Prostate gland (tissue), 2 donors: ENCODE measurements at regions not wholly inside any gene's neighbourhood (a gene's known extent, or its start where the extent isn't known, plus 50 kb on each side); places are given as distances from the start of the nearest gene placed in this dataset.
"Not testable (repeated sequence)": the region's sequence is repeated elsewhere in the genome, so short reads cannot be mapped to it uniquely, and the experiment has no call there.

Experiments used
- DNase-seq: peaks from one replicate; pipeline ENCODE4 v3.0.0-alpha.2; 2019; ENCODE audit warnings: low spot score
- H3K27ac ChIP-seq, 2 donors: fragments of 200-600 bp; sonication (generic); 2 replicates each; pipeline ENCODE4 v1.5.1; 2017 to 2019
- H3K27me3 ChIP-seq: fragments of 200-600 bp; sonication (generic); replicated peaks from 2 replicates; pipeline ENCODE4 v1.5.1; 2019; ENCODE audit not compliant: insufficient read depth
- H3K36me3 ChIP-seq, 2 donors: fragments of 200-600 bp; sonication (generic); 1 replicate in 1 of 2; 2 replicates in 1 of 2; pipeline versions ENCODE4 v1.5.1 to v1.8.1; 2017 to 2019
- H3K4me1 ChIP-seq: fragments of 200-600 bp; sonication (generic); replicated peaks from 2 replicates; pipeline ENCODE4 v1.5.1; 2019
- H3K4me3 ChIP-seq, 2 donors: fragments of 200-600 bp; sonication (generic); 2 replicates each; pipeline ENCODE4 v1.5.1; 2017 to 2019
- H3K9me3 ChIP-seq: fragments of 200-600 bp; sonication (generic); 2 replicates; pipeline ENCODE4 v1.5.1; 2017
- POLR2A ChIP-seq: fragments of 450-650 bp; IDR thresholded peaks from one replicate; pipeline ENCODE4 v1.6.1; 2016; ENCODE audit warnings: antibody characterized with exemption, mild to moderate bottlenecking
- POLR2AphosphoS5 ChIP-seq: sonication (generic); formaldehyde crosslinking; IDR thresholded peaks from one replicate; pipeline ENCODE4 v1.6.1; 2017; ENCODE audit warnings: antibody characterized with exemption
- WGBS: methylation state at CpG from one replicate; pipeline ENCODE4 v1.1.5; 2018; 5-methylcytosine and 5-hydroxymethylcytosine counted together
- intact Hi-C: fragments of 100-400 bp; cut with DNase I; formaldehyde crosslinking; loops from one replicate; pipeline ENCODE4 v1.14.2; 2022
- TF ChIP-seq, protein P1 (sequence below), 4 experiments: fragments of 200-600 bp in 2 of 4; fragments of 450-650 bp in 2 of 4; sonication (generic) in 2 of 4; IDR thresholded peaks; 1 replicate in 3 of 4; 2 replicates in 1 of 4; pipeline ENCODE4 v1.5.1; 2016 to 2019; ENCODE audit warnings: antibody characterized with exemption in 4 of 4, mild to moderate bottlenecking in 2 of 4, moderate library complexity in 2 of 4

DNA sequence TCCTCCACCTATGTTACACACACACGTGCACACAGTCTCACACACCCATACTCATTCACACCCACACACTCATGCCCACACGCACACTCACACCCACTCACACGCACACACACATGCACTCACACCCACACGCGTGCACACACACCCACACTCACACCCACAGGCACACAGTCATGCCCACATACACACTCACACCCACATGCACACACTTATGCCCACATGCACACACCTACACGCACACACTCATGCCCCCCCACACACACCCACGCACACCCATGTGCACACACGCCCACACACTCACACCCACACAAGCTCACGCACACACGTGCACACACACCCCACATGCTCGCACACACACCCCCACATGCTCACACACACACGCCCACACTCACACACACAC, 140.0 kb downstream of the F11 start:
- Histone ChIP-seq H3K4me1 (no peaks in the 10 kb centered on the region), H3K9me3 (no peaks in the 10 kb centered on the region), H3K4me3 (no peak overlapping the region), H3K36me3 (no peaks in the 10 kb centered on the region), H3K27ac (no peak overlapping the region), H3K27me3 (no peaks in the 10 kb centered on the region)
- no peak for DNase-seq
- intact Hi-C loops: no loop called here
- TF ChIP-seq POLR2A: no peak
- no peak for TF ChIP-seq POLR2AphosphoS5
- TF ChIP-seq, protein P1, sequence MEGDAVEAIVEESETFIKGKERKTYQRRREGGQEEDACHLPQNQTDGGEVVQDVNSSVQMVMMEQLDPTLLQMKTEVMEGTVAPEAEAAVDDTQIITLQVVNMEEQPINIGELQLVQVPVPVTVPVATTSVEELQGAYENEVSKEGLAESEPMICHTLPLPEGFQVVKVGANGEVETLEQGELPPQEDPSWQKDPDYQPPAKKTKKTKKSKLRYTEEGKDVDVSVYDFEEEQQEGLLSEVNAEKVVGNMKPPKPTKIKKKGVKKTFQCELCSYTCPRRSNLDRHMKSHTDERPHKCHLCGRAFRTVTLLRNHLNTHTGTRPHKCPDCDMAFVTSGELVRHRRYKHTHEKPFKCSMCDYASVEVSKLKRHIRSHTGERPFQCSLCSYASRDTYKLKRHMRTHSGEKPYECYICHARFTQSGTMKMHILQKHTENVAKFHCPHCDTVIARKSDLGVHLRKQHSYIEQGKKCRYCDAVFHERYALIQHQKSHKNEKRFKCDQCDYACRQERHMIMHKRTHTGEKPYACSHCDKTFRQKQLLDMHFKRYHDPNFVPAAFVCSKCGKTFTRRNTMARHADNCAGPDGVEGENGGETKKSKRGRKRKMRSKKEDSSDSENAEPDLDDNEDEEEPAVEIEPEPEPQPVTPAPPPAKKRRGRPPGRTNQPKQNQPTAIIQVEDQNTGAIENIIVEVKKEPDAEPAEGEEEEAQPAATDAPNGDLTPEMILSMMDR (IDR thresholded peaks at IDR 0.05): no peak
- 71% methylated on average over 12 of the region's 12 CpGs for WGBS

DNA sequence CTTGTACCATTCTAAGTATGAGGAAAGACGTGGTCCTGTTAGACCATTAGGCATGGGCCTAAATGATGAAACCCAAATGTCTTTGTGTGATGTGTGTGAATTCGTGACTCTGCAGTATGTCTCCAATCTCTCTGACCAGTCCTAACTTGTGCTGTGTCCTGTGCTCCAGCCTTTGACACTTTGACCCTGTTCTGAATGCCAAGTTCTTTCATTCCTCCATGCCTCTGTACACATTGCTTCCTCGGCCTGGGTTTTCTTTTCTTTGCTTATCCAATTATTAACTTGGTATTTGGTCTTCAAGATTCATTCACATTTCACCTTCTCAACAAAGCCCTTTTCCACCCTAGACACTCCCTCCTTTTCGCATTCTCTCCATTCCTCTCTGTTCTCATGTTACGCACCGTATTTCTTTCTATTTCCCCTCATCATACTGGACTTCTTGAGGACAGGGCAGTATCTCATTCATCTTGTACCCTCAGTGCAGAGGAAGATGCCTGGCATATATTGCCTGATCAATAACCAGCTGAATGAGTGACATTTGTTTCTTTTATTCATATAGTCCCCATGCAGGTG, 138.7 kb downstream of the F11 start:
- H3K27me3 ChIP-seq: no peaks in the 10 kb centered on the region
- WGBS: 58% methylated on average over 6 of the region's 6 CpGs
- no peaks in the 10 kb centered on the region for H3K4me1 ChIP-seq
- H3K27ac ChIP-seq: no peak overlapping the region
- no peaks in the 10 kb centered on the region for H3K36me3 ChIP-seq
- no peak for TF ChIP-seq POLR2A
- TF ChIP-seq, protein P1 (IDR thresholded peaks at IDR 0.05): no peak
- no peak for TF ChIP-seq POLR2AphosphoS5
- DNase-seq: no peak
- intact Hi-C loops: no loop called here
- H3K9me3 ChIP-seq: no peaks in the 10 kb centered on the region
- H3K4me3 ChIP-seq: no peak overlapping the region

DNA sequence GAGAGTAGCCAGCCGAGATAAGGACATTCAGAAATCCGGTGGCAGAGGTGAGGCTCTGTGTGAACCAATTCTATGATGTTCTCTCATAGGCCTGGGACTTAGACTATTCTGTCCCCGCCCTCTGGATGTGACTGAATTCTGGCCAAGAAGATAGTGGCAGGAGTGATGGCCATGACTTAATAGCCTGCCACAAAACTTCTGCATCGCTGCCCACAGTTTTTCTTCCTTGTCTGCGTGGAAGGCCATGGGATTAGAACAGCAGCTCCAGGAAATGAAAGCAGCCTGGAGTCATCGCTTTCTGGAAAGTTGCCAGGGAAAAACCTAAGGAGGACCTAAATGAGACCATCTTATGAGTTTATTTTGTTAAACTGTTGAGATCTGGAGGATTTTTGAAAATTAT, 134.7 kb downstream of the F11 start:
- intact Hi-C loops: no loop called here
- no peaks in the 10 kb centered on the region for H3K27me3 ChIP-seq
- H3K4me1 ChIP-seq: no peaks in the 10 kb centered on the region
- no peak overlapping the region for H3K27ac ChIP-seq
- no peaks in the 10 kb centered on the region for H3K36me3 ChIP-seq
- H3K4me3 ChIP-seq: no peak overlapping the region
- 69% methylated on average over 6 of the region's 6 CpGs for WGBS
- TF ChIP-seq POLR2A (no peak), POLR2AphosphoS5 (no peak)
- TF ChIP-seq, protein P1 (IDR thresholded peaks at IDR 0.05): no peak
- no peak for DNase-seq
- H3K9me3 ChIP-seq: no peaks in the 10 kb centered on the region

DNA sequence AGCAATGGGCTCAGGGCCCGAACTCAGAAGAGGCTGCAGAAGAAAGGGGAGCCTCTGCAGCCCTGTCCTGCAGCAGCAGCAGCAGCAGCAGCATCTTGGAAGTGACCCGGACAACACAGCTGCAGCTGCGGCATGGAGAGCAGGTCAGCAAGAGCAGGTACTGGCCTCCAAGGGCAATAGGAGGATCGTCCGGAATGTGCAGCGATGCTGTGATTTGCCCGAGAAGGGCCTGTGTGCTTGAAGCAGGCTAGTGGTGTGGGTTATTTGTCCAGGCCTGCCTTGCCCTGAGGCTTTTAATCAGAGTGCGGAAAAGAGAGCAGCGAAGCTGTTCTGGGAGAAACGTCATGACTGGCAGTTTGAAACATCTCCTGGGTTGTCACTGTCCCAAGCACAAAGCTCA, 126.0 kb downstream of the F11 start:
- Histone ChIP-seq H3K9me3 (no peaks in the 10 kb centered on the region), H3K4me3 (no peak overlapping the region), H3K4me1 (no peaks in the 10 kb centered on the region), H3K36me3 (no peaks in the 10 kb centered on the region), H3K27ac (no peak overlapping the region), H3K27me3 (no peaks in the 10 kb centered on the region)
- 59% methylated on average over 10 of the region's 10 CpGs for WGBS
- TF ChIP-seq, protein P1 (IDR thresholded peaks at IDR 0.05): no peak
- TF ChIP-seq POLR2AphosphoS5: no peak
- TF ChIP-seq POLR2A: no peak
- no peak for DNase-seq
- intact Hi-C loops: no loop called here

DNA sequence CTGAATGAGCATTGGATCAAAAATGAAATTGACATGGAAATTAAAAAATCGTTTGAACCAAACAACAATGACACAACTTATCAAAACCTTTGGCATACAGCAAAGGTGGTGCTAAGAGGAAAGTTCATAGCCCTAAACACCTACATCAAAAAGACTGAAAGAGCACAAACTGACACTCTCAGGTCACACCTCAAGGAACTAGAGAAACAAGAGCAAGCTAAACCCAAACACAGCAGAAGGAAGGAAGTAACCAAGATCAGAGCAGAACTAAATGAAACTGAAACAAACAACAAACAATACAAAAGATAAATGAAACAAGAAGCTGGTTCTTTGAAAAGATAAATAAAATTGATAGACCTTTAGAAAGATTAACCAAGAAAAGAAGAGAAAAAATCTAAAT, 118.3 kb downstream of the F11 start:
- not testable (repeated sequence) for H3K27me3 ChIP-seq

More for the DNA sequence above, 118.3 kb downstream of the F11 start:
- intact Hi-C loops, H3K4me3 ChIP-seq, H3K9me3 ChIP-seq, DNase-seq, H3K36me3 ChIP-seq, H3K4me1 ChIP-seq, H3K27ac ChIP-seq: not testable (repeated sequence)
- WGBS: 84% methylated on average over 1 of the region's 1 CpG
